Activated CD8-positive, alpha-beta memory T cell treated with anti-CD3 and anti-CD28 coated beads, Interleukin-2, amount 50 U/mL, for 4 hours (primary cell): ENCODE measurements at regions not wholly inside any gene's neighbourhood (a gene's known extent, or its start where the extent isn't known, plus 50 kb on each side); places are given as distances from the start of the nearest gene placed in this dataset.
"Not testable (repeated sequence)": the region's sequence is repeated elsewhere in the genome, so short reads cannot be mapped to it uniquely, and the experiment has no call there.

Source experiments
- DNase-seq: peaks from one replicate; pipeline ENCODE4 v3.0.0-alpha.2; 2020

- no peak for DNase-seq
These were observed 56.1 kb downstream of the GPR85 start for GRCh38 chr7:113030489-113030888.

GRCh38 chr7:113026941-113027340 lies 59.7 kb downstream of the GPR85 start:
- DNase-seq = no peak

GRCh38 chr7:113017144-113017857 lies 69.3 kb downstream of the GPR85 start:
- not testable (repeated sequence) for DNase-seq

GRCh38 chr7:113015034-113015645 lies 71.5 kb downstream of the GPR85 start:
- DNase-seq = no peak

GRCh38 chr7:113013761-113014449 lies 72.7 kb downstream of the GPR85 start:
- DNase-seq = no peak

- DNase-seq = not testable (repeated sequence)
These were observed 73.8 kb downstream of the GPR85 start for GRCh38 chr7:113012862-113013261.

- DNase-seq = no peak
These were observed 76.2 kb downstream of the GPR85 start for GRCh38 chr7:113010377-113010776.

GRCh38 chr7:113008755-113009154 lies 77.9 kb downstream of the GPR85 start:
- DNase-seq = no peak

- no peak for DNase-seq
These were observed 81.7 kb downstream of the GPR85 start for GRCh38 chr7:113004726-113005454.

- DNase-seq = no peak
These were observed 86.2 kb downstream of the GPR85 start for GRCh38 chr7:113000316-113001020.

GRCh38 chr7:112997831-112998230 lies 88.8 kb downstream of the GPR85 start:
- no peak for DNase-seq

- no peak for DNase-seq
These were observed 90.2 kb downstream of the GPR85 start for GRCh38 chr7:112996331-112996871.

- no peak for DNase-seq
These were observed 91.4 kb downstream of the GPR85 start for GRCh38 chr7:112995059-112995824.

GRCh38 chr7:112994656-112995055 lies 92.0 kb downstream of the GPR85 start:
- DNase-seq = no peak

GRCh38 chr7:112990624-112991023 lies 96.0 kb downstream of the GPR85 start:
- no peak for DNase-seq

GRCh38 chr7:112989531-112989930 lies 97.1 kb downstream of the GPR85 start:
- no peak for DNase-seq

- no peak for DNase-seq
These were observed 99.5 kb downstream of the GPR85 start for GRCh38 chr7:112987171-112987570.

- no peak for DNase-seq
These were observed 100.2 kb downstream of the GPR85 start for GRCh38 chr7:112986256-112987031.

GRCh38 chr7:112985377-112985987 lies 101.1 kb downstream of the GPR85 start:
- DNase-seq = no peak

- DNase-seq = no peak
These were observed 104.1 kb downstream of the GPR85 start for GRCh38 chr7:112982441-112983063.
